AG04450 (cell line): ENCODE measurements at regions not wholly inside any gene's neighbourhood (a gene's known extent, or its start where the extent isn't known, plus 50 kb on each side); places are given as distances from the start of the nearest gene placed in this dataset.

Experiments
- CTCF ChIA-PET: fragments of 300-600, 350-600 bp; formaldehyde crosslinking; extraction: SDS; loops from one replicate; lab custom pipeline; 2022; ENCODE audit warnings: antibody characterized with exemption, inconsistent platforms; lab: Charles Lee
- POLR2A ChIA-PET: fragments of 350-600 bp; formaldehyde crosslinking; extraction: SDS; loops from one replicate; lab custom pipeline; 2021; ENCODE audit warnings: antibody characterized with exemption, inconsistent platforms; lab: Yijun Ruan, JAX
- DNase-seq: peaks from one replicate; pipeline ENCODE4 v3.0.0-alpha.2; 2011; ENCODE audit warnings: low read depth, low spot score
- H3K27ac ChIP-seq: one replicate; pipeline ENCODE4 v1.5.1; 2012; ENCODE audit warnings: low read depth, low read length, control low read depth
- H3K27me3 ChIP-seq: one replicate; pipeline ENCODE4 v1.6.0; 2012; ENCODE audit warnings: low read length; ENCODE audit not compliant: control insufficient read depth, insufficient read depth
- H3K4me3 ChIP-seq: 2 replicates; pipeline ENCODE4 v1.5.1; 2011; ENCODE audit warnings: mild to moderate bottlenecking, low read depth, low read length, control low read depth
- H3K9me3 ChIP-seq: 2 replicates; pipeline ENCODE4 v1.5.1; 2012; ENCODE audit warnings: low read length; ENCODE audit not compliant: control insufficient read depth, insufficient read depth
- CTCF ChIP-seq: IDR thresholded peaks from 2 replicates; pipeline ENCODE4 v1.5.1; 2011; ENCODE audit warnings: low read depth, low read length, control low read depth, inconsistent platforms

DNA sequence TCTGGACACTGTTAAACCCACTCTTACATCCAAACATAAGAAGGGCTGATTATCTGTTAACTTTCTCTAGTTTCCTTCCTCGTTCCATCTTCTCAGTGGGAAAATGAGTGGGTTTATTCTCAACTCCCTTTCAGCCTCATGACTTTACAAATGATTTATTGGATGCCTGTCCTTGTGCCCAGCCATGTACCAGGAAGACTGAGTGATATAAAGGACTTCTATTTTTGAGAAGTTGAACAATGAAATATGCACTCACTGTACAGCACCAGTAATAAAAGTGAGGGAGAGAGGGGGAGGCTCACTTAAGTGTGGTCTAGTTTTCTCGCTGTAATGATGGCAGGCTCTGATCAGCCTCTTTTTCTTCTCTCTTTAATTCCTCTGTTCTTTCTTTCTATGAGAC lies 277.6 kb downstream of the SMARCA2 start:
- TF ChIP-seq CTCF = no peak
- no peak for DNase-seq
- no peaks in the 10 kb centered on the region for H3K9me3 ChIP-seq
- H3K27ac ChIP-seq = no peak overlapping the region
- ChIA-PET CTCF (no interaction called here), POLR2A (no interaction called here)
- peaks cover 4% of the 10 kb centered on the region for H3K27me3 ChIP-seq
- no peak overlapping the region for H3K4me3 ChIP-seq

DNA sequence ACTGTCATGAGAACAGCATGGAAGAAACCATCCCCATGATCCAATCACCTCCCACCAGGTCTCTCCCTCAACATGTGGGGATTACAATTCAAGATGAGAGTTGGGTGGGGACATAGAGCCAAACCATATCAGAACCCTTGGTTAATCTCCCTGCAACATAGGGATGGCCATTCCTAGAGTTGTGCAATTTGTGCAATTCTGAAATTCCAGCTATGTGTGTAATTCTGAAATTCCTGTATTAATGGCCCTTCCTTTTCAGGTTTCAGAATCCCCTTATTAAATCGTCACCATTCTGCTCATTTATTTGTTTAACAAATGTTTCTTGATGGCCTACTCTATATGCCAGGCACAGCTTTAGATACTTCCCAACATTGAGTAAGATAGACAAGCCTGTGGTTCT lies 282.6 kb downstream of the SMARCA2 start:
- CTCF ChIA-PET = no interaction called here
- no peak for TF ChIP-seq CTCF
- Histone ChIP-seq H3K27ac (no peak overlapping the region), H3K4me3 (no peak overlapping the region), H3K27me3 (peaks cover 3% of the 10 kb centered on the region), H3K9me3 (no peaks in the 10 kb centered on the region)
- no peak for DNase-seq
- POLR2A ChIA-PET = no interaction called here

DNA sequence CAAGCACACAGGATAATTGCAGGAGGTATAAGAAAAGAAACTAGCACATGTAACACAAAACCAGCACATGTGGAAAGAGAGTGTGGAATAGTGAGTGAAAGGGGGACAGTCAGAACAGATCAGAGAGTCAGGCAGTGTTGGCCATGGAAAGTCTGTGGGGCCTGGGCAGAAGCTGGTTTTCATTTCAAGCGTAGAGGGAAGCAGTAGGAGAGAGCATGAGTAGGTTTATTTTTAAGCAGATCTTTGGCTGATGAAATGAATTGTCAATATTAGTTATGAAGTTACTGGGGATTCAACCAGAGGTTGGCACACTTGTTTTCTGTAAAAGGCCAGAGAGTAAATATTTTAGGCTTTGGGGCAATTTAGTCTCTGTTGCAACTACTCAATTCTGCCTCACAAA lies 283.1 kb downstream of the SMARCA2 start:
- no peak for TF ChIP-seq CTCF
- Histone ChIP-seq H3K4me3 (no peak overlapping the region), H3K27ac (no peak overlapping the region), H3K27me3 (peaks cover 3% of the 10 kb centered on the region), H3K9me3 (no peaks in the 10 kb centered on the region)
- no peak for DNase-seq
- ChIA-PET CTCF (no interaction called here), POLR2A (no interaction called here)

DNA sequence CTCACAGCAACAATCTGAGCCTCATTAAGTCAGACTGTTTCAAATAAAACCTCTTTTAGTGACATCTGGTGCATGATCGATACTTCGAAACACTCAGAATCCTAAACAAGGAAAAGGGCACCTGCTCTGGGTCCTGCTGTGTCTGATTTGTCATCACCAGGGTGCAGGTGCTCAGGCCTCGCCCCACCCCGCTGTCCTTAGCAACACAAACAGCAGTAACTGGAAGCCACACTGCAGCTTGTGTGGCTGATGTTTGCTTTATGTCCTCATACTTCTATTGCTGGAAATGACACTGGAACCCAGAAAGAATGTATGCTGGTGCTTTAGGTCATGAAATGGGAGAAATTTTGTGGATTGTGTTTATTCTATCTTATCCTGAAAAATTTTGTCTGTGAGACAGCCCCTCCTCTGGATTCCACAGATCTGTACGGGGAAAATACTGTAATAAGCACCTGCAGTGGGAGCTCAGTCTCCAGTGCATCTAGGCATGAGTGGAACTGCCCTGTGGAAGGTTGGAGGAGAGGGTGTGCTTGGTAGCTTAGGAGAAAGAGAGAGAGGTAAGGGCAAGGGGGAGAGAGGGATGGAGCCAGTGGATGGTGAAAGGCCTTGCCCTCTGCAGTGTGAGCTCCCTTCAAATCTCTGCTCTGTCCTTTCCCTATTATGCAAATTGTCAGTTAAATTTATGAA lies 284.2 kb downstream of the SMARCA2 start:
- DNase-seq = no peak
- Histone ChIP-seq H3K27ac (no peak overlapping the region), H3K4me3 (no peak overlapping the region), H3K27me3 (peaks cover 3% of the 10 kb centered on the region), H3K9me3 (no peaks in the 10 kb centered on the region)
- CTCF ChIA-PET = no interaction called here
- no peak for TF ChIP-seq CTCF
- POLR2A ChIA-PET = no interaction called here

DNA sequence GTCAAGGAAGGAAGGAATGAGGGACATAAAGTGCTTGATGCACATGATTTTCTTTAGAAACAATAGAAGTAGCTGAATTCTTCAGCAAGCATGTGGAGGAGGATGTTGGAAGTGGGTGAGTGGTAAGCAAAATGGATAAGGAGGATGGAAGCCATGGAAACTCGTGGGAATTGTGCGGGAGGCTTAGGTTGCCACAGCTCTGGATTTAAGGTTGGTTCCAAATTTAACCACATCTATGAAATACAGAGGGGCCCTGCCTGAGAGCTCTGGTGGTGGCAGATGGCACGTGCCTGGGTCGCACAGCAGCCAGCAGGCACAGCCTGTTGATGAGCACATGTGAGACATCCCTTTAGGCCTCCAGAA lies 284.7 kb downstream of the SMARCA2 start:
- no peak overlapping the region for H3K4me3 ChIP-seq
- no peaks in the 10 kb centered on the region for H3K9me3 ChIP-seq
- POLR2A ChIA-PET = no interaction called here
- H3K27ac ChIP-seq = no peak overlapping the region
- DNase-seq = no peak
- H3K27me3 ChIP-seq = peaks cover 3% of the 10 kb centered on the region
- CTCF ChIA-PET = no interaction called here
- no peak for TF ChIP-seq CTCF
